H1 (cell line): ENCODE measurements at regions not wholly inside any gene's neighbourhood (a gene's known extent, or its start where the extent isn't known, plus 50 kb on each side); places are given as distances from the start of the nearest gene placed in this dataset.

ENCODE experiments used
- CTCF ChIA-PET: fragments of 300-600 bp; sonication (Branson Sonifier 250); formaldehyde crosslinking; loops from one replicate; lab custom pipeline; 2021; ENCODE audit not compliant: partially characterized antibody; lab: Charles Lee
- POLR2A ChIA-PET: fragments of 300-600 bp; sonication (Branson Sonifier 250); formaldehyde crosslinking; loops from one replicate; lab custom pipeline; 2021; ENCODE audit warnings: inconsistent platforms; ENCODE audit not compliant: partially characterized antibody; lab: Charles Lee
- DNase-seq, 2 experiments: peaks; one replicate each; pipeline versions ENCODE4 v3.0.0 to v3.0.0-alpha.2; 2010 to 2022; ENCODE audit warnings: low spot score in 2 of 2, low read depth in 1 of 2, mixed read lengths in 1 of 2
- FAIRE-seq: peaks from 2 replicates; lab custom pipeline; 2011; peaks lifted over from hg19 to GRCh38; lab: Jason Lieb, UNC
- H2AFZ ChIP-seq: 2 replicates; pipeline ENCODE4 v1.8.1; 2012; ENCODE audit warnings: low read length, inconsistent platforms
- H2AK5ac ChIP-seq: 2 replicates; pipeline ENCODE4 v1.6.1; 2013; ENCODE audit warnings: low read depth, low read length
- H2BK120ac ChIP-seq: replicated peaks from 2 replicates; pipeline ENCODE3; 2013; ENCODE audit warnings: low read depth, low read length, inconsistent platforms
- H2BK12ac ChIP-seq: 2 replicates; pipeline ENCODE4 v1.6.1; 2013; ENCODE audit warnings: low read depth, low read length
- H2BK15ac ChIP-seq: 2 replicates; pipeline ENCODE4 v1.6.1; 2013; ENCODE audit warnings: low read length
- H2BK20ac ChIP-seq: 2 replicates; pipeline ENCODE4 v1.6.1; 2013; ENCODE audit warnings: low read length
- H2BK5ac ChIP-seq: 2 replicates; pipeline ENCODE4 v1.6.1; 2013; ENCODE audit warnings: low read depth, low read length
- H3K14ac ChIP-seq: 2 replicates; pipeline ENCODE4 v1.6.1; 2013; ENCODE audit warnings: inconsistent platforms; ENCODE audit not compliant: insufficient read length
- H3K18ac ChIP-seq: 2 replicates; pipeline ENCODE4 v1.6.1; 2013; ENCODE audit warnings: low read length; ENCODE audit errors: extremely low read depth
- H3K23ac ChIP-seq: 2 replicates; pipeline ENCODE4 v1.6.1; 2013; ENCODE audit warnings: inconsistent platforms; ENCODE audit not compliant: insufficient read length
- H3K23me2 ChIP-seq: 2 replicates; pipeline ENCODE4 v1.6.1; 2013; ENCODE audit warnings: low read depth, low read length
- H3K27ac ChIP-seq: 2 replicates; pipeline ENCODE4 v1.6.1; 2011; ENCODE audit warnings: low read depth, low read length, inconsistent platforms
- H3K27me3 ChIP-seq, 4 experiments: replicated peaks in 1 of 4; 1 replicate in 1 of 4; 2 replicates in 3 of 4; pipeline versions ENCODE4 v1.6.1 to v1.8.1; 2011 to 2013; ENCODE audit warnings: low read length in 3 of 4, mild to moderate bottlenecking in 3 of 4, inconsistent platforms in 2 of 4, mixed read lengths in 2 of 4, moderate library complexity in 1 of 4; ENCODE audit not compliant: control insufficient read depth in 3 of 4, insufficient read depth in 3 of 4; ENCODE audit errors: extremely low read depth in 1 of 4
- H3K36me3 ChIP-seq, 4 experiments: 2 replicates each; pipeline versions ENCODE4 v1.6.1 to v1.8.1; 2011 to 2013; ENCODE audit warnings: mild to moderate bottlenecking in 4 of 4, low read length in 3 of 4, moderate library complexity in 2 of 4, control low read depth in 1 of 4, inconsistent platforms in 1 of 4; ENCODE audit not compliant: insufficient read depth in 4 of 4, control insufficient read depth in 2 of 4
- H3K4ac ChIP-seq: replicated peaks from 2 replicates; pipeline ENCODE3; 2013; ENCODE audit warnings: low read length, low read depth, mixed read lengths, inconsistent platforms; ENCODE audit not compliant: insufficient read length
- H3K4me1 ChIP-seq, 4 experiments: replicated peaks in 1 of 4; 1 replicate in 1 of 4; 2 replicates in 3 of 4; pipeline versions ENCODE4 v1.6.1 to v1.8.1; 2011 to 2013; ENCODE audit warnings: low read length in 3 of 4, inconsistent platforms in 2 of 4, mixed read lengths in 1 of 4; ENCODE audit not compliant: insufficient read depth in 4 of 4, control insufficient read depth in 3 of 4
- H3K4me2 ChIP-seq, 2 experiments: 2 replicates each; pipeline versions ENCODE4 v1.6.1 to v1.8.1; 2011 to 2013; ENCODE audit warnings: low read depth in 2 of 2, low read length in 2 of 2, control low read depth in 1 of 2, inconsistent platforms in 1 of 2, mild to moderate bottlenecking in 1 of 2; ENCODE audit not compliant: insufficient read depth in 1 of 2
- H3K4me3 ChIP-seq, 4 experiments: fragments of 200-600, 300-600 bp in 1 of 4; sonication (generic), shearing (Covaris generic), sonication (Bioruptor Twin) in 1 of 4; 2 replicates each; pipeline versions ENCODE4 v1.5.1 to v1.8.1; 2011 to 2016; ENCODE audit warnings: low read length in 4 of 4, low read depth in 3 of 4, control low read depth in 2 of 4, inconsistent platforms in 2 of 4, mild to moderate bottlenecking in 2 of 4, mixed read lengths in 1 of 4, moderate library complexity in 1 of 4; ENCODE audit not compliant: insufficient read depth in 2 of 4; ENCODE audit errors: extremely low read depth in 1 of 4
- H3K56ac ChIP-seq: replicated peaks from 2 replicates; pipeline ENCODE3; 2013; ENCODE audit warnings: low read depth, mild to moderate bottlenecking, mixed read lengths, low read length, inconsistent platforms; ENCODE audit not compliant: insufficient read length
- H3K79me1 ChIP-seq: 2 replicates; pipeline ENCODE4 v1.6.1; 2013; ENCODE audit warnings: low read depth, low read length, control low read depth
- H3K79me2 ChIP-seq, 2 experiments: 2 replicates each; pipeline versions ENCODE4 v1.6.1 to v1.8.1; 2012 to 2013; ENCODE audit warnings: low read length in 2 of 2, mild to moderate bottlenecking in 2 of 2, inconsistent platforms in 1 of 2; ENCODE audit not compliant: insufficient read depth in 2 of 2, control insufficient read depth in 1 of 2
- H3K9ac ChIP-seq, 4 experiments: replicated peaks in 1 of 4; 1 replicate in 1 of 4; 2 replicates in 3 of 4; pipeline versions ENCODE4 v1.6.1 to v1.8.1; 2011 to 2013; ENCODE audit warnings: low read depth in 3 of 4, low read length in 3 of 4, control low read depth in 2 of 4, mild to moderate bottlenecking in 2 of 4, moderate library complexity in 2 of 4, inconsistent platforms in 1 of 4; ENCODE audit errors: extremely low read depth in 1 of 4
- H3K9me3 ChIP-seq, 2 experiments: 2 replicates each; pipeline versions ENCODE4 v1.6.1 to v1.8.1; 2012 to 2013; ENCODE audit warnings: mild to moderate bottlenecking in 2 of 2, moderate library complexity in 2 of 2, control low read depth in 1 of 2, inconsistent platforms in 1 of 2, low read depth in 1 of 2, low read length in 1 of 2, mixed read lengths in 1 of 2; ENCODE audit not compliant: insufficient read depth in 2 of 2
- H4K20me1 ChIP-seq, 2 experiments: replicated peaks in 1 of 2; 2 replicates each; pipeline versions ENCODE3 to v1.8.1; 2011 to 2013; ENCODE audit warnings: inconsistent platforms in 2 of 2, low read length in 2 of 2, mild to moderate bottlenecking in 1 of 2; ENCODE audit not compliant: insufficient read depth in 2 of 2, control insufficient read depth in 1 of 2
- H4K5ac ChIP-seq: 2 replicates; pipeline ENCODE4 v1.6.1; 2013; ENCODE audit warnings: low read length, low read depth, mixed read lengths, inconsistent platforms; ENCODE audit not compliant: insufficient read length
- H4K8ac ChIP-seq: 2 replicates; pipeline ENCODE4 v1.8.0; 2013; ENCODE audit warnings: mild to moderate bottlenecking, moderate library complexity, low read length, inconsistent platforms; ENCODE audit not compliant: insufficient read depth; ENCODE audit errors: extremely low read depth
- H4K91ac ChIP-seq: replicated peaks from 2 replicates; pipeline ENCODE3; 2013; ENCODE audit warnings: low read length, mixed read lengths, inconsistent platforms; ENCODE audit not compliant: insufficient read length
- EZH2 ChIP-seq: fragments of 200-600 bp; sonication (generic); IDR thresholded peaks from 2 replicates; pipeline ENCODE4 v1.7.1; 2012; ENCODE audit warnings: low read depth, mild to moderate bottlenecking, moderate library complexity, low read length, inconsistent platforms; ENCODE audit not compliant: severe bottlenecking
- ZNF274 ChIP-seq: IDR thresholded peaks from 2 replicates; pipeline ENCODE4 v1.7.0; 2012; ENCODE audit warnings: low read length, borderline replicate concordance; ENCODE audit errors: extremely low read depth
- WGBS, 2 experiments: shearing (Covaris generic) in 1 of 2; methylation state at CpG; one replicate each; pipeline versions ENCODE4 v1.1.6 to v1.1.7; 2013 to 2015; ENCODE audit warnings: low lambda C conversion rate in 2 of 2, mixed read lengths in 2 of 2, inconsistent platforms in 1 of 2, low coverage in 1 of 2, missing lambda C conversion rate in 1 of 2; ENCODE audit not compliant: insufficient replicate concordance in 2 of 2, insufficient coverage in 1 of 2, insufficient read length in 1 of 2; ENCODE audit errors: extremely low coverage in 1 of 2, missing lambda C conversion rate in 1 of 2; 5-methylcytosine and 5-hydroxymethylcytosine counted together
- TF ChIP-seq, protein P1 (sequence below): IDR thresholded peaks from 2 replicates; pipeline ENCODE4 v1.6.1; 2012; ENCODE audit warnings: inconsistent platforms

DNA sequence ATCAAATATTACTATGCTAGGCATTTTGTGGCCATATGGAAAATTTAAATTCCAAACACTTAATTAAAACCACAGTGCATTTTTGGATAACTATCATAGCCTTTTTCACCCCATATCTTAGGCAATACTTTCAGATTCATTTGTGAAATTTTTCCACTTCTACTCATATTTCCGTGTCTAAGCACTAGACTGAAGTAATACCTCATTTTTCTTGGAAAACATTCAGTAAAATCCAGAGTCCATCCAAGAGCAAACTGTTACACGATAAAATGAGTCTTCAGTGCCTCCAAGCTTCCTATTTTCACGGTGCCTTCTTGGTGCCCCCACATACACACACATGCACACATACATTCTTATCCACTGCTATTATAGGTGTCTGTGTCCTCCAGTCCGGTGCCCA is 845.9 kb downstream of the TBL1XR1 start:
- POLR2A ChIA-PET = no interaction called here
- Histone ChIP-seq H3K56ac (no peak overlapping the region), H3K4me1 (no peaks in the 10 kb centered on the region), H2BK12ac (no peak overlapping the region), H2AK5ac (no peak overlapping the region), H3K27ac (no peak overlapping the region), H3K79me1 (peaks cover 2% of the 10 kb centered on the region; the same call in 1 of the 2 replicates), H3K23ac (no peak overlapping the region), H2BK5ac (no peak overlapping the region), H3K4ac (no peak overlapping the region), H3K4me2 (no peak overlapping the region), H4K20me1 (no peaks in the 10 kb centered on the region), H3K36me3 (no peaks in the 10 kb centered on the region), H3K4me3 (no peak overlapping the region), H2BK120ac (no peak overlapping the region), H3K9ac (no peak overlapping the region), H2BK15ac (no peak overlapping the region), H3K27me3 (no peaks in the 10 kb centered on the region), H3K18ac (no peak overlapping the region), H3K14ac (no peak overlapping the region), H4K91ac (no peak overlapping the region), H2AFZ (no peak overlapping the region), H3K79me2 (peaks cover 0 to 32% of the 10 kb centered on the region in 2 experiments; a peak in 2 of 4 replicates), H2BK20ac (no peak overlapping the region), H3K23me2 (no peaks in the 10 kb centered on the region), H4K8ac (no peak overlapping the region), H4K5ac (no peak overlapping the region), H3K9me3 (no peaks in the 10 kb centered on the region)
- TF ChIP-seq EZH2 (no peak), ZNF274 (no peak)
- TF ChIP-seq, protein P1, sequence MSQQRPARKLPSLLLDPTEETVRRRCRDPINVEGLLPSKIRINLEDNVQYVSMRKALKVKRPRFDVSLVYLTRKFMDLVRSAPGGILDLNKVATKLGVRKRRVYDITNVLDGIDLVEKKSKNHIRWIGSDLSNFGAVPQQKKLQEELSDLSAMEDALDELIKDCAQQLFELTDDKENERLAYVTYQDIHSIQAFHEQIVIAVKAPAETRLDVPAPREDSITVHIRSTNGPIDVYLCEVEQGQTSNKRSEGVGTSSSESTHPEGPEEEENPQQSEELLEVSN = no peak
- FAIRE-seq (no peak), DNase-seq (no peak)
- CTCF ChIA-PET = no interaction called here
- WGBS, 2 experiments = 96% methylated on average over 4 of the region's 4 CpGs; no CpG with 5 or more reads in 1 of the 2 experiments
